NCI-H446 treated with DMSO at 0.1 percent for 48 hours (cell line): ENCODE measurements at regions not wholly inside any gene's neighbourhood (a gene's known extent, or its start where the extent isn't known, plus 50 kb on each side); places are given as distances from the start of the nearest gene placed in this dataset.
A peak's percentile ranks its signal among the peaks of the same experiment; 100 is the strongest.
"Not testable (repeated sequence)": the region's sequence is repeated elsewhere in the genome, so short reads cannot be mapped to it uniquely, and the experiment has no call there.

ENCODE experiments used
- DNase-seq: peaks from one replicate; lab custom pipeline; 2025; lab: John Stamatoyannopoulos, UW

DNA sequence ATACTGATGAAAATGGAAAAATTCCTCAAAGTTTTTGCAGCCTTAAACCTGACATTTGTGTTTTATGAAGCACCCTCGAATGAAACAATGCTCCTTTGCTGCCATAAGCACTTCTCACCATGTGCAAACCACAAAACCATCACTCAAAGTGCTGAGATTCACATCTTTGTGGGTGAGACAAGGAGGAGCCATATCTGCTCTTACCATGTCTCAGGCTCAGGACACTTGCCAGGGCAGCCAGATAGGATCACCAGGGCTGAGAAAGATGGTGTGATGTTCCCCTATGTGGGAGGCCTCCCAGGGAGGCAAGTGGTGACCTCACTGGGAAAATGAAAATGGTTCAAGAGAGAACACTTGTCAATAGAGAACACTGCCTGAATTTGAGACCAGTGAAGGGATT is 120.4 kb downstream of the CCDC34 start:
- DNase-seq: no peak

DNA sequence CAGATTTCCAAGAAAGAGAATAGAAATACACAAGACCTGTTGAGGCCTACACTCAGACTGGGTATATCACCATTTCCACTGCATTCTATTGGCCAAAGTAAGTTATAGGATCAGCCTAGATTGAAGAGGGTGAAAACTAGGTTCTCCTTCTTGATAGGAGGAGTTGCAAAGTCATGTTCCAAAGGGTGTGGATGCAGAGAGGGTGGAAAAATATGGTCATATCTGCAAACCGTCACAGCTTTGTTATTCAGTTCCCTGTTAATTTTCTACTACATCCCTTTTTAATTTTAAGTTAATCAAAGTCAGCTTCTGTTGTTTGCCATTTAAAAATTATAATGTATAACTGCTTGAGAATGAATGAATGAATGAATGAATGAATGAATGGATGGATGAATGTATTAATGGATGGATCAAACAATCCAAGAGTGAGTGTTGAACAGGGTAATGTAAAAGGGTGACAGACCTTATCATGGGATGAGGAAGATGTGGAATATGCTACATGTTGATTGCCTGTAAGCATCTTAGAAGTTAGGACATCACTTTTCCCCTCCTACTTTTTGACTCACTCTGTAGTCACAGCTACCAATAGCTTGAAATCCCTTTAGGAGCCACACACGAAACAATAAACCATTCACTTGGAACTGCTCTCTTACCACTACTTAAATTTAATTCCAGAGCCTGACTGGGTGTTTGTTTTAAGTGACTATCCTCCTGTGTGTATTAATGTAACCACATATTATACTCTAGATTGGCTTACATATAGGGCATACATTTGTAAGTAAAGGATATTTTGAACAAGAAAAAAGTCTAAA is 121.5 kb downstream of the CCDC34 start:
- DNase-seq: no peak

DNA sequence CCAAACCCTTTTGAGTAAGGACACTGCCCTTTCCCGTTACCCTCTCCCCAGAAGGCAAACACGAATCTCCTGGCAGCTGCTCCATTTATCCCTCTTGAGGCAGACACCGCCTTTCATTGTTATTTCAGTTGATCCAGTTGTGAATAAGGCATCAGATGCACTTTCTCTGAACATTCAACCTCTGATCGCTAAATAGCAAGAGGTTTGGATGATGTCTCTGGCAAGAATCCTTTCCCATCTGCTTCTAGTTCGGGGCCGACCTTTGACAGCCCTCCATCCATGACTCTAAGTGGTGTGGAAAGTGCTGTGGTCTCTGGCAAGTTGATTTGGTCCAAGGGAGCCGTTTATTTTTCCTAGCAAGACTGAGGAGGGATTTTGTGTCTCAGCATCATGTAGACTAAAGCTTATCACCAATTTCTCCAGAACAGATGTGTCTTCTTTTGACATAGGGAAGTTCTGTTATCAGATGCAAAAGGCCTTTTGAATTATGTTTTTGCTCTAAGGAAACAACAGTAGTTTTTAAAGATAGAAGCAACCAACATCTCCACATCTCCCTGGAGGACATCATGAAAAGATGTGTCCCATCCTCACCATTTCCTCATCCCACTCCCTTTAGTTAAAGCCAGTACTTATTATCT is 123.6 kb downstream of the CCDC34 start:
- DNase-seq: peak; percentile 17

DNA sequence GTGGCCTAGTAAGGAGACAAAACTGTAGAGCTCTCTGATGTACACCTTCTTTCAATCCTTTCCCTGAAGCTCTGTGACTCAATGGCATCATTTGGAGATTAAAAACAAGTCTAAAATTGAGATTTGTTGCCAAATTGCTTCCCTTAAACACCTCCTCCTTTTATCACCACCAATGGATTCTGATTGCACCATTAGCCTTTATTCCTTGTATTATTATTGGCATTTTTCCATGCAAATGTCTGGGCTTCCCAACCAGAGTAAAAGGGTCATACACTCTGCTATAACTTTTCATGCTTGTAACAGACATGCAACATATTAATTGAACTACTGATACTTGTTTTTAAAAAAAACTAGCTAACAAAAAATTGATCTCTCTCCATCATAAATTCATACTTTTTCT is 124.2 kb downstream of the CCDC34 start:
- DNase-seq: no peak

DNA sequence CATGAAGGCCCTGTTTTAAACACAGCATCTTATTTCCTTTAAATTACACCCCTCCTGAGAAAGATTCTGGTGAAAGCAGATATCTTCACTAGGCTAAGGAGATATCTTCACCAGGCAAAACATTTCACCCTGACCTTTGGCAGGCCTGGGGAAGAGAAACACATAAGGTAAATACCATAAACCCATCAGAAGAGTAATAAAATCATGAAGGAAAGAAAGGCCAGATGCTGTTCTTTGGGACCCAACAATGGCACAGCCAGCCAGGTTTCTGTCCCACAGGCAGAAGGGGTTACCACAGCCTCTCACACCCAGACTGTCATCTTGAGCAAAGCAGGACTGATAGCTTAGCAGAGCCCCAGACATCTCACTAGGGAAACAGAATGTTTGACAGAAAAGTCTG is 125.4 kb downstream of the CCDC34 start:
- no peak for DNase-seq

DNA sequence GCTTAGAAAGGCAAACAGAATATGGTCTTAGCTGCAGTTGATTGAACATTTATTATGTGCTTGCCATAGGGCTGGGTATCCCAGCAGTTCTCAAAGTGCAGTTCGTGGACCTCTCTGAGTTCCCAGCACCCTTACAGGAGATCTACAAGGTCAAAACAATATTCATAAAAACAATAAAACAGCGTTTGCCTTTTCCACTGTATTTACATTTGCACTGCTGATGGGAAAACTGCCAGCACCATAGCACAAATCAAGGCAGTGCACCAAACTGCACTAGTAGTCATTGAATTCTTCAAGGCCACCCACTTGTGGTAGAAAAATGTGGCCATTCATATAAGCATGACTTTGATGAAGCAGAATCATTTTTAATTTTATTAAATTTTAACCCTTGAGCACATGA is 128.1 kb downstream of the CCDC34 start:
- DNase-seq: no peak

DNA sequence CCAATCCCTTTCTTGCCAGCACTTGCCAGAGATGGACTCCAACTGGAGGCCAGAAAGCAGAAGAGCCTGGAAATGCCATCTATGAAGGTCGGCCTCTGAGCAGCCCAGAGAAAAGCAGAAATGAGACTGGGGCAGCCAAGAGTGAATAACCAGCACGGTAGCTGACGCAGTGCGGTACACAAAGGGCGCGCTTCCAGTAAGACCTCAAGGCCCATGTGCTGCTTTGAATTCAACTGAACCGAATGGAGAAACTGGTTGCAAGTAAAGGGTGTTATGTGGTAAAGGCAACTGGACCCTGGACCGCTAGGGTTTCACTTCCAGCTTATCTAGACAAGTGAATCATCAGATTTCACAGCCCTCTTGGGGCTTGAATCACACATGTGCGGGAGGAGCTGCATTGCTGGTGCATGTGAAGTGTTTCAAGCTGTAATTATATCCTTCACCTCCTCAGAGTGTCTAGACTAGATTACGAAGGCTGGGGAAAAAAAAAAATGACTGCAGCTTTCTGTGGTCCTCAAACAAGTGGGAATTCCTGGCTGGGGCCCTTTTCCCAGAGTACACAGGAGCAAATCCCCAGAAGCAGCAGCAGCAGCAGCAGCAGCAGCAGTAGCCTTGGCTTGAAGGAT is 128.9 kb downstream of the CCDC34 start:
- DNase-seq: peak; percentile 8

DNA sequence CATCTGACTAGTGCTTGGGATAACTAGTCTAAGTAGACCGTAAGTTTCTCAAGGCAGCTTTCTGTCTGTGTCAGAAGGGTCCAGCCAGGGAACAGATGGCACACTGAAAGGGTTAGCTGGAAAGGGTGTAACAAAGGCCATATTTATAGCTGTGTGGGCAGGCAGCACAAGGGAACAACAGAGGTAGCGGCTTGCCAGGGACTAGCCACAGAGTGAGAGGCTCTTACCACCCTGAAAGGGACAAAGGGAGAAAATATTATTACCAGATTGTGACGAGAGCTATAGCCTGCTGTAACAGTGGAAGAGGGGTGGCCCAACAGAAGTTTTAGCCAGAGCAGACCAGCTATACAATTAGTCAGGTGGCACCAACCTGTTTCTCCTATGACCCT is 129.4 kb downstream of the CCDC34 start:
- DNase-seq: no peak

DNA sequence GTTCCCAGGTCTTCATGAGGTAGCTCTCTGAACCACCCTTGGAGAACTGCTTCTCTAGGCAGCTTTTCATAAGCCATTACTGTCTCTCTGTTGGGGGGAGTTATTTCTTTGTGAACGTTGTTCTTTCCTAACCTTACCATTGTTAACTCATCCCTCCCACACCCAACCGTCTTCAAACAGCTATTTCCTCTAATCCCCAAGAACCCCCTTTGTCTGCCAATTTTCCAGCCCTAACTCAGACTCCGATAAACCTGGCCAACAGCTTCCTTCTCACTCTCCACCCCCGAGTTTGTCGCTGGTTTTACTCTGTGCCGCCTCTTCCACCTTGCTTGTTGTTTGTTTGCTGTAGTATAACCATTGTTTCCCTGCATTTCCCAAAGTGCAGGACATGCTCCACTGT is 131.5 kb downstream of the CCDC34 start:
- no peak for DNase-seq

DNA sequence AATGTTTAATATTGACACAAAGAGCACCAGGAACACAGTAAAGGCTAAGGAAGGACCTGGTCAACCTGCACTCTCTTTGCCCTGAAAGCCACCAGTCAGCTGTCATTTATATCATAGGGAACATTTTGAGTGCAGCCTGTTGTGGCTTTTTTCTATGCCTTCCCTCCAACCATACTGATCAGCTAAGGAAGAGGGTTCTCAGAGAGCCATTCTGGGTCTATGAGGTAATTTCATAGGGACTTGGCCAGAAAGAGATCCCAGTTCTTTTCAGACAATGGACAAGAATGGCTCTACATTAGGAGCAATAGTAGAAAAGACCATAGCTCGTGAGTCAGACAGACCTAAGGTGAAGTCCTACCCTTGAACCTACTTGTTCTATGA is 132.8 kb downstream of the CCDC34 start:
- no peak for DNase-seq

DNA sequence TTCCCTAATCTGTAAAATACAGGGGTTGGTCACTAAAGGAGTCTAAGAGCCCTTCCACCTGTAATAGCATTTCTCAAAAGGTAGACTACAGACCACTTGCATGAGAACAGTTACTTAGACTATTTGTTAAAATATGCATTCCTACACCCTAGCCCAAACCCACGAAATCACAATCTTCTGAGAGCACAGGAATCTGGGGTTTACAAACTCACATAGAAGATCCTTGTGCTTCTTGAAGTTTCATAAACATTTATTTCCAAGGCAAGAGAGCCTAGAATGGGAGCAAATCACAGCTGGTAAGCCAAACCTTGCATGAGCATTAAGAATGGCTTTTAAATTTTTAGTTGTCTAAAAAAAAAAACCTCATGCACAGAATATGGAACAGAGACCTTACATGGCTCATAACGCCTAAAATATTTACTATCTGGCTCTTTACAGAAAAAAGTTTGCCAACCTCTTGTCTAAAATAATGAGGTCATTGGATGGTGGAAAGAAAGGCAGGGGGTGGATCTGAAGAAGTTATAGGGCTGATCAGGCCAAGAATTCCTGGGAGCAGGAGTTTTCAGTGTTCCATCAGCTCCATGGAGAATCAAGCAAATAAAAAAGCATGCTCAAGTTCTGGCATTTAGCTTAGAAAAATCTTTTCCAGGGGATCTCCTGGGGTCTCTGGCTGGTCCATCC is 133.4 kb downstream of the CCDC34 start:
- peak; percentile 45 for DNase-seq

DNA sequence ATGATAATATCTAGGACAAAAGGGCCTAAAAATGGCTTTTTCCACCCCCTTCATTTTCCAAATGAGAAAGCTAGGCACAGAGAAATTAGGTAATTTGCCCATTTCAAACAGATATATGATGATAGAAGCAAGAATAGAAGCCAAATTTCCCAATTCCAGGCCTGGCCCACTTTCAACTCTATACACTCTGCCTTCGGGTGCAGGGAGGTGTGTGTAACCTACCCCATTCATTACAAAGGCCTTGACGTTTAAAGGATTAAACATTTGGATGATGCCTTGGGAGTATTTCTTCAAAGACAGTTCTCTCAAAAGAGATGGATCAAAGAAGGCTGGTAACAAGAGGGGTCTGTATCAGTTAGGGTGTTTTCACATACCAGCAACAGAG is 134.1 kb downstream of the CCDC34 start:
- peak; percentile 54 for DNase-seq

DNA sequence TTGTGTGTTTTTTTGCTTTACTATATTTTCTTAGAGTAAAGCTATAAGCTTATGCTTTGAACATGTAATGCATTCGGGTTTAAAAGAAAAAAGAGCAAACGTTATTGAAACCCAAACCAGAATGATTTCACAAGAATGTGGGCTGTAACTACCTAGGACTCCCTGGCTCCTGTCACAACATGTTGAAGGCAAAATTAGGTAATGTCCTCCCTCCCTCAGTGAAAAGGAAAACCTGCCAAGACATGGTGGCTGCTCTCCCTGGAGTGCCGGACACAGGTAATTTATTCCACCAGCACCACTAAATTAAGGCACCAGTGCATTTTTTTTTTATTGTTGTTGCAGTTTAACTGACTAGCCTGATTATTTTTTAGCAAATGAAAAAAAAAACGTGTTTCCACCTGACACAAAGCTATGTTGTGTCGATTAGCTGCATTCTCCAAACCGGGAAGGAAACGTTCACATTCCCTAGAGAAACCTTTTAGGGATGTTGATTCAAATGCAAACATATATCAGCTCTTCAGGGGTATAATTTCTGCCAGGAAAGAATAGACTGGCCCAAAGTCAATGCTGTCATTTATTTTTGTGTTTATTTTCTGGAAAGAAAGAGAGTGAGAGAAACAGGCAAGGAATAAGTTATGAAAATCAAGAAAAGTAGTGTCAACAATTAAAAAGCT is 134.6 kb downstream of the CCDC34 start:
- peak; percentile 27 for DNase-seq

DNA sequence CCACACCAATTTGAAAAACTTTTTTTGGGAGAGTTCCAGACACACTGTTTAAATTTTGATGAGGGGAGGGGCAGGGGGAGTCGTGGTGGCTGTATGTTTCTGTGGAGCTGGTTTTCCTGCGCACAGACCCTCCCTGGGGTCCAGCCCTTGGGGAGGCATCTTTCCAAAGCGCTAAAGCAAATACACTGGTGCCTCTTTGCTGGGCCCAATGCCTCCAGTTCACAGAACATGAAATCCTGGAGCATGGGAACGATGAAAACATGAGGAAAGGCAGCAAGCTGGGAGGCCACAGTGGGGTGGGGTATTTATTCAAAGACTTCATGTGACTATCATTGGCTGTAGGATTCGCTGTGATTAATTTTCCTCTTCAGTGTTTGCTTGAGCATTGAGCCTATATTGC is 135.3 kb downstream of the CCDC34 start:
- peak; percentile 50 for DNase-seq

DNA sequence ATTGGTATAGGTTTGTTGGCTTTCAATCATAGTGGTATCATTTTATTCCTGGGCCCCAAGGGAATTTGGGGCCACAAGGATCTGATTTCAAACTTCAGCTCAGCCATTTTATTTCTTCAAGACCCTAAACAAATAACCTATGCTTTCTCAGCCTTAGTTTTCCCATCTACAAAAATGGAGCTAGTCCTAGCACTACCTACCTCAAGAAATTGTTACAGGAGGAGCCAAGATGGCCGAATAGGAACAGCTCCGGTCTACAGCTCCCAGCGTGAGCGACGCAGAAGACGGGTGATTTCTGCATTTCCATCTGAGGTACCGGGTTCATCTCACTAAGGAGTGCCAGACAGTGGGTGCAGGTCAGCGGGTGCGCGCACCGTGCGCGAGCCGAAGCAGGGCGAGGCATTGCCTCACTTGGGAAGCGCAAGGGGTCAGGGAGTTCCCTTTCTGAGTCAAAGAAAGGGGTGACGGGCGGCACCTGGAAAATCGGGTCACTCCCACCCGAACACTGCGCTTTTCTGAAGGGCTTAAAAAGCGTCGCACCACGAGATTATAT is 143.5 kb downstream of the CCDC34 start:
- not testable (repeated sequence) for DNase-seq

DNA sequence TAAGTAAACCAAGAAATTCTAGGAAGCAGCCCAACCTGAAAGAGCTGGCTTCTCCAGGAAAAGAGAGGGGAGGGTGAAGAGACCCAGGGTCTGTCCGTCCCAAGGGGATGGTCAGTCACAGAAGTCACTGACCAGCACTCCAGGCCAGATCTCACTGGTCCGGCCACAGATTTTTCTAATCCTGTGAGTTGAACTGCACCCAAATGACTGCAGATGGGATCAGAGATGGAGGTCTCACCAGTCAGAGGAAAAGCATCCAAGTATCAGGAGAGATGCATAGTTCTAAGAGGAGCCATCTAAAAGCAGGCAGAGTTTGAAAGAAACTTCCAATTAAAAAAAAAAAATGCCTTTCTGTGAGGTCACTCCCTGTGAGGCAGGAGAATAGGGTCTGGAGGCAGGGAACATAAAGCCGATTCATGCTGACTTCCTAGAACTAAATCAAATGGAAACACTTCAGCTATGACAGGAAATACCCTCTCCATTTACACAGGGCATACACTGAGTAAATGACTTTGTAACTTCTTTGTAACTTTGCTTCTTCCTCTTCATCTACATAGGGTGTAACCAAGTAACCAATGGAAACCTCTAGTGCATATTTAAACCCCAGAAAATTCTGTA is 144.5 kb downstream of the CCDC34 start:
- peak; percentile 52 for DNase-seq

DNA sequence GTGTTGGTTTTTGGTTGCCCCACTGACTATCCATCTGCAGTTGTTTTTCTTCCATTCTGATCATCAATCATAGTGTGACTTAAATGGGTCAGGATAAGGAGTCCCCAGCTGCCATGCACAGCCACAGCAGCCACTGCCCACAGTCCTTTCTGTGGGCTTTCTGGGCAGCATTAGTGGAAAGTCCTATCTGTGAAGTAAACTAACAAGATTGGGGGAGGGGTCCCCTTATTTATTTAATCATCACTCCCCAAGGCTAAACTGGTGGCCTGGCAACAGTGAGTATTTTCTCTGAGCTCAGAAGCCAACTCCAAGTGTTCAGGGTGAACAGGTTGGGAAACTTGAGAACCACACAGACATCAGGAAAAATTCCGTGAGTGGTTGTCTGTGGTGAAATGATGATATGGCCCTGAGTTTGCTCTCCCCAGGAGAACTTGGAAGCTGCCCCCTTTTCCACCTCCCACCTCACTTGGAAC is 145.0 kb downstream of the CCDC34 start:
- peak; percentile 76 for DNase-seq

DNA sequence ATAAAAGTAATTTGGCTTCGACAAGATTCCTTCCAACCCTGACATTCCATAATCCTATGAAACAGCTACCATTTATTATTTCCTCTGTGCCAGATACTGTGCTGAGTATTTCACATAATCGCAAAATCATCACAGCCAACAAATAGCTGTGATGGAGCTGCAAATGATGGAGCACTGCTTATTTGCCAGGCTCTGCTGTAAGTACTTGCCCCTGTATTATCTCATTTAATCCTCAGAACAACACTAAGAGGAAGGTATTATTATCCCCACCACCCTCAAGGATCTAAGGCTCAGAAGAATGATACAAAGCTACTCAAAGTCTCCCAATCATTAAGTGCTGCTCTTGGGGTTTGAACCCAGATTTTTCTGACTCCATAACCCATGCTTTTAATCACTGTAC is 145.5 kb downstream of the CCDC34 start:
- no peak for DNase-seq

DNA sequence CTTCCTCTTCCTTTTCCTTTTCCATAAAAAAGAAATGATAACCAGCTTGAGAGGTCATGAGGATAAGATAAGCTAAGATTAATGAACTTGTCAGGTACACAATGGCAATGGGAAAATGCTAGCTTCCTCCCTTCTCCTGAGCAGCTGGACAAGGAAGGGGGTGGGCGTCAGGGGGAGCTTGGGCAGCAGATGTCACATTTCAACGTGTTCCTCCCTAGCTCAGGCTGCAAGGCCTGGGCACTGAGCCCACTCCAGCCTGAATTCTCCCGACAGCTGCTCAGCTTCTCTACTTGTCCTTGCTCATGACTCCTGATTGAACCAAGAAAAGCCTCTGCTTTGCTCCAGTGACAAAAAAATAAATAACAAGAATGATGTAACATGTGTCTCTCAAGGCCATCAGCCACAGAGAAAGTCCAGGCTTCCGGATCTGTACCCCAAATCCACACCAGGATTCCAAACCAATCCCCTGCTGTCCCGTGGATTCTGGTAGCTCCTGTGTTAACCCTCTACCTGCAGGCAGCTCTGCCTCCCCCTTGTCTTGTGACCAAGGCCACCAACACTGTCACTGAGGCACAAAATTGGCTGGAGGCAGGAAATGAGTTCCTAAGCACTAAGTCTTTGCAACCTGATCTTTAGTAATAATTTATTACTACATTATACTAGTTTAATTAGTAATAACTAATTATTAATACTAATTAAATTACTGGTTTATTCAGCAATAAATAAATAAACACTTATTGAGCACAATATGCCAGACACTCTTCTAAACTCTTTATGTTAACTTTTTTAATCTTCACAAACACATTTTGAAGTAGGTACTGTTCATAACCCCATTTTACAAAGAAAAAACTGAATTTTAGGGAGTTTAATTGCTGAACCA is 146.5 kb downstream of the CCDC34 start:
- peak; percentile 96 for DNase-seq
